T-helper 1 cell treated with Interleukin-12 subunit alpha and Interleukin-12 subunit beta and Interleukin-4 antibody, amounts not matched to agents 30 μg/mL and 1 μg/mL, for 36 hours (primary cell): ENCODE measurements at regions not wholly inside any gene's neighbourhood (a gene's known extent, or its start where the extent isn't known, plus 50 kb on each side); places are given as distances from the start of the nearest gene placed in this dataset.
"Not testable (repeated sequence)": the region's sequence is repeated elsewhere in the genome, so short reads cannot be mapped to it uniquely, and the experiment has no call there.

Source experiments
- H3K27ac Mint-ChIP-seq: one replicate; pipeline ENCODE4 v1.8.0; 2021; ENCODE audit warnings: mild to moderate bottlenecking, mixed read lengths
- H3K27me3 Mint-ChIP-seq: one replicate; pipeline ENCODE4 v1.8.0; 2021; ENCODE audit warnings: low read depth, mixed read lengths
- H3K36me3 Mint-ChIP-seq: one replicate; pipeline ENCODE4 v1.8.0; 2021; ENCODE audit warnings: low read depth, mixed read lengths
- H3K4me1 Mint-ChIP-seq: one replicate; pipeline ENCODE4 v1.8.0; 2021; ENCODE audit warnings: low read depth, mixed read lengths
- H3K4me3 Mint-ChIP-seq: one replicate; pipeline ENCODE4 v1.8.0; 2021; ENCODE audit warnings: mild to moderate bottlenecking, moderate library complexity, mixed read lengths
- H3K9me3 Mint-ChIP-seq: one replicate; pipeline ENCODE4 v1.8.0; 2021; ENCODE audit warnings: mixed read lengths

DNA sequence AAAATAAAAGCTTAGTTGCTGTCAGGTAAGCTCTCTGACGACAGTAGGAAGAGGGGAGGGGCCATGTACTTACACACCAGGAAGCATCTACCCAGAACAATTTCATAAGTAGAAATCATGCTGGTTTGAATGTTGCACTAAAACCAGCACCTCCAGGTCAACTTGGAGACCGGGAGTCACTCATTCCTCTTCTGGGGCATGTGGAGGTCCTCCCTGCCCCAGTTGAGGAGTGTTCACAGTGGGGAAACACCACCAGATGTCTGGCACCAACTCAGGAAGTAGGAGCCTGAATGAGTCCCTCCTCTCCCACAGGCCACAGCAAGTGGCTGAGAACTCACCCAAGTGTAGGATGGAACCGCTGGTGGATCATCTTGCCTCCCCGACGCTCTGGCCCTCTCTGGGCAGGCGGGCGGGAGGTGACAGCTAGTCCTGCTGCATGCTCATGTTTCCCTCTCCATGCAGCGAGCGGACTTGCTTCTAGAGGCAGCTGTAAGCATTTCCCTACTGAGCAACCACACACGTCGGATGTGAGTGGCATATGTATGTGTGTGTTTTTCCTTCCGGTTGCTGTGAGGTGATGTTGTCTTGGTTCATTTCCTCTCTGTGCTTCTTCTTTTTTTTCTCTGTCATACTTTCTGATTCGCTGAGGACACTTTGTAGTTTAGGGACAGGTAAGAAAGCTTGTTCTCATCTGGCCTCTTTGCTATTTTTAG, 149.5 kb upstream of the NEDD9 start:
- H3K4me1 Mint-ChIP-seq: peaks cover 59% of the 10 kb centered on the region
- peak overlapping the region; percentile 88 for H3K4me3 Mint-ChIP-seq
- peak overlapping the region; percentile 91 for H3K27ac Mint-ChIP-seq
- H3K36me3 Mint-ChIP-seq: peaks cover 21% of the 10 kb centered on the region
- H3K27me3 Mint-ChIP-seq: peaks cover 4% of the 10 kb centered on the region
- H3K9me3 Mint-ChIP-seq: no peaks in the 10 kb centered on the region

DNA sequence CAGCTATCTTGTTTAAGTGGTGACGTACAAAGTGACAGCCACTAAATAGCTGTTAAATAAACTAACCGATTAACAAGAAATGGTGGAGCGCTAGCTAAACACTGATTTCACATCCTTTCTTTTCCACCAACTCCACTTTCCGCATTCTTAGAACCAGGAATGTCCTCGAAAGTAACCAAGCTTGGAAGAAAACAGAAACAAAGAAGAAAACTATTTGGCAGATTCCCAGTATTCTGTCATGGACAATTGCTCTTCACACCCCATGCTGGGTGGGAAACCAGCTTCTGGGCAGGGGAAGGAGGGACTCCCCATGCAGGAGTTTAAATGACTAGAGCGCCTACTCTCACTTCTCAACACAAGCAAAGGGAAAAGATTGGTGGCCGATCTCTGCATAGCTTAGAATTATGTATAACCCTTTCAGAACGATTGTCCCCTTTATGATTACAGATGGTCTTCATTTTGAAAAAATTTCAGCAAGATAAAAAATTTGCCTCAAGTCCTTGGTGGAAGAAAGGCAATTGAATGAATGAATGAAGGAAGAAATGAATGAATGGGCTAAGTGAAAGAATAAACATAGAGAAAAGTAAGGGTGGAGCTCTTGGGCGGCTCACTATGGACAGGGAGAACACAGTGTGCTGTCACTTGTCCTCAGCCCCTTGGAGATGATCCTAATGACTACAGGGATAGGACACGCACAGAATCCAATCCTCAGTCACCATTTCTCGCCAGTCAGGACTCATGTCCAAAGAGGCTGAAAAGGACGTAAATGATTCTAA, 148.7 kb upstream of the NEDD9 start:
- H3K27me3 Mint-ChIP-seq: peaks cover 4% of the 10 kb centered on the region
- H3K27ac Mint-ChIP-seq: peak overlapping the region; percentile 91
- peaks cover 25% of the 10 kb centered on the region for H3K36me3 Mint-ChIP-seq
- peak overlapping the region; percentile 88 for H3K4me3 Mint-ChIP-seq
- no peaks in the 10 kb centered on the region for H3K9me3 Mint-ChIP-seq
- H3K4me1 Mint-ChIP-seq: peaks cover 55% of the 10 kb centered on the region

DNA sequence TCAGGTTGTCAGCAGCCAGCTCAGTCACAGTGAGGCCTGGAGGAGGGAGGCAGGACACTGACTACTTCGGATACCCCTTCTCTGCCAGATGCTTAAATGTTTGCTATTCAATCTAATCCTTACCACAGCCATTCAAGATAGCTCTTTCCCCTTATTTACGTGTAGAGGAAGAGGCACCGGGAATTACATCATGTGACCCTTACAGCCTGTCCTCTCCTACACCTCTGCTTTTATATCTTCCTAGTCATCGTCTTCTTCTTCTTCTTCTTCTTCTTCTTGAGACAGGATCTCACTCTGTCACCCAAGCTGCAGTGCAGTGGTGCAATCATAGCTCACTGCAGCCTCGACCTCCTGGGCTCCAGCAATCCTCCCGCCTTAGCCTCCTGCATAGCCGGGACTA, 148.1 kb upstream of the NEDD9 start:
- Mint-ChIP-seq H3K36me3 (peaks cover 29% of the 10 kb centered on the region), H3K4me3 (peak overlapping the region; percentile 88), H3K27me3 (peaks cover 4% of the 10 kb centered on the region), H3K9me3 (no peaks in the 10 kb centered on the region), H3K27ac (no peak overlapping the region), H3K4me1 (peaks cover 53% of the 10 kb centered on the region)

DNA sequence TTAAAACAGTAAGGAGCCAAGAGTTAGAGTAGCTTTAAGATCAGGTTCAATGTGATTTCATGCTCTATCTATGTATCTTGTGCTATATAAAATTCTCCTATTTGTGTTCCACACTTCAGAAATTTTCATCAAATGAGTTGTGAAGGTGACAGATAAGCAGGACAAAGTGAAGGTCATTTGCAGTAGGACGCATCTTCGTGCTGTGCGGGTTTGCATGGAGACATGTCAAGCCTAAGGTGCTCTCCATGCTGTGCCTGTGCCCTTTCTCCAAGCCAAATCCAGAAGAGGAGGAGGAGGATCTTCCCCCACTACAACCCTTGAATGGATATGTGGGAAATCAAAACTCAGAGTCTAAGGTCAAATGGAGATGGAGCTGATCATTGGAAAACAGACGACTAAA, 147.3 kb upstream of the NEDD9 start:
- Mint-ChIP-seq H3K36me3 (peaks cover 36% of the 10 kb centered on the region), H3K27me3 (no peaks in the 10 kb centered on the region), H3K27ac (peak overlapping the region; percentile 6), H3K4me3 (peak overlapping the region; percentile 15), H3K9me3 (no peaks in the 10 kb centered on the region), H3K4me1 (peaks cover 56% of the 10 kb centered on the region)

DNA sequence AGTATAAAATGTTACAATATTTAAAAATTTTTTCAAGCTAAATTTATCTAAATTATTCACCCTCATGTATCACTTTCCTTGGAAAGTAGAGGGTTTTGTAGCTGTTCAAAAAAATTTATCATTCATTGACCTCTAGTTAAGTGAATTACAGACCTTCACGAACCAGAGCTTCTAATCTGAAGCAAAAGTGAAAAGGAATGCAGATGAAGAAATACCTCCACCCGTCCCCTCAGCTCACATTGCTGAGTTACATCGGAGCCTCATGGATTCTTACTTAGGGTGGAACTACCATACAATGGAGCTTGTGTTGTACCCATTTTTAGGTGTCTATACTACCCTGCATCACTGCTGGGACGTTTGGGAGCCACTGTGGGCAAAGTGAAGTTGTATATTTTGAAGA, 146.2 kb upstream of the NEDD9 start:
- peaks cover 47% of the 10 kb centered on the region for H3K36me3 Mint-ChIP-seq
- H3K27ac Mint-ChIP-seq: no peak overlapping the region
- peaks cover 61% of the 10 kb centered on the region for H3K4me1 Mint-ChIP-seq
- H3K27me3 Mint-ChIP-seq: no peaks in the 10 kb centered on the region
- no peaks in the 10 kb centered on the region for H3K9me3 Mint-ChIP-seq
- no peak overlapping the region for H3K4me3 Mint-ChIP-seq

DNA sequence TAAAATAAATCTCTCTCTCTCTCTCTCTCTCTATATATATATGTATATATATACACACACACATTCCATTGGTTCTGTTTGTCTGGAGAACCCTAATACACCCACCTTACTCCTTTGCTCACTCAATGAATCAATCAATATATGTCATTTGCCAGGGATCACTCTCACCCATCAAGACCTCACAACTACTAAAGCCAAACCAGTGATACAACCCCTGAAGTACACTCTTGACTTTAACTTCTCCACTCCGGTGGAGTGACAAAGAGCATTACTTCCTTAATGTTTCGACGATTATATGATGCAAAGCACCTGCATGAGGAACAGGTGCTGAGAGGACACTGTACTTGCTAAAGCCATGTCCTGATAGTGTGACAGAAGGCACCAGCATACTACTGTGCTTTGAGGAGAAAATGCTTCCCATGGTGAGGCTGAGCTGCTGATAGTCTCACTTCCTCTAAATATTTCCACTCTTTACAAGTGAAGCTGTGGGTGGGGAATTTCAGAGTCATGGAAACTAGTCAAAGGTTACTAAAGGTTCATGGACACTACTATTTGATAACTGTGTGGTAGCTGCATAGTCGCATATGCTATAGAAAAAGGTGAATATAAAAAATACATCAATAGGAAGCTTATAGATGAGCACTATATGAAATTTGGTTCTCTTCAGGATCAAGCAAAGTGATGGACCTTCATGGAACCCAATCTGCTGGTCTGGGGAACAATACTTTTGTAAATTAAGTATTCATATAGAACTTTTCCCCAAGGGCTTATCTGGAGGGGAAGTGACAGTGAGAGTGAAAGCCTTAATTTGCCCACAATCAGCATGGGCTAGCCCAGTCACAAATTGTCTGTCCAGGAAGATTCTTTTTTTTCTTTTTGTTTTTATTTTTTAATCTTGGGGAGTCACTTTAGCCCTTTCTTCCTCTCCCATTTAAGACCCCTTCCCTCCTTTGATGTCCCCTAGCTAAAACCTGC, 141.9 kb upstream of the NEDD9 start:
- H3K27ac Mint-ChIP-seq: peak overlapping the region; percentile 23

DNA sequence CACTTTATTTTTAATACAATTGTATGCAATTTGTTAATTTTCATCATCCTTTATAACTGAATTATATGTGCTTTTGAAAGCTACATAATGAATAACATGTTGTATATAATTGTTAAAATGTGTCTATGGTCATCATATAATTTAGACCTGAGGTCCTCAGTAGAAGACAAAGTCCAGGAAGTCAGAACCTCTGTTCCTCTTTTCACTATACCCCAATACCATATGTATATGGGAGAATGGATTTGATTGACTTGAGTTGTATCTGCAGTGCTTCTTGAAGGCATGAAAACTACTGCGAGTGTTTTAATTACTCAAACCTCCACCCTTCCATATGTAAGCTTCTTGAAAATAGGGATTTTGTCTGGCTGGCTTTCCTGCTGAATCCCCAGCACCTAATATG, 140.7 kb upstream of the NEDD9 start:
- no peak overlapping the region for H3K4me3 Mint-ChIP-seq
- H3K9me3 Mint-ChIP-seq: peaks cover 4% of the 10 kb centered on the region
- peaks cover 59% of the 10 kb centered on the region for H3K36me3 Mint-ChIP-seq
- no peak overlapping the region for H3K27ac Mint-ChIP-seq
- no peaks in the 10 kb centered on the region for H3K27me3 Mint-ChIP-seq
- peaks cover 52% of the 10 kb centered on the region for H3K4me1 Mint-ChIP-seq

More for the DNA sequence above, 141.9 kb upstream of the NEDD9 start:
- H3K4me3 Mint-ChIP-seq: peak overlapping the region; percentile 1
- peaks cover 4% of the 10 kb centered on the region for H3K9me3 Mint-ChIP-seq
- H3K4me1 Mint-ChIP-seq: peaks cover 48% of the 10 kb centered on the region
- H3K36me3 Mint-ChIP-seq: peaks cover 56% of the 10 kb centered on the region
- H3K27me3 Mint-ChIP-seq: no peaks in the 10 kb centered on the region

DNA sequence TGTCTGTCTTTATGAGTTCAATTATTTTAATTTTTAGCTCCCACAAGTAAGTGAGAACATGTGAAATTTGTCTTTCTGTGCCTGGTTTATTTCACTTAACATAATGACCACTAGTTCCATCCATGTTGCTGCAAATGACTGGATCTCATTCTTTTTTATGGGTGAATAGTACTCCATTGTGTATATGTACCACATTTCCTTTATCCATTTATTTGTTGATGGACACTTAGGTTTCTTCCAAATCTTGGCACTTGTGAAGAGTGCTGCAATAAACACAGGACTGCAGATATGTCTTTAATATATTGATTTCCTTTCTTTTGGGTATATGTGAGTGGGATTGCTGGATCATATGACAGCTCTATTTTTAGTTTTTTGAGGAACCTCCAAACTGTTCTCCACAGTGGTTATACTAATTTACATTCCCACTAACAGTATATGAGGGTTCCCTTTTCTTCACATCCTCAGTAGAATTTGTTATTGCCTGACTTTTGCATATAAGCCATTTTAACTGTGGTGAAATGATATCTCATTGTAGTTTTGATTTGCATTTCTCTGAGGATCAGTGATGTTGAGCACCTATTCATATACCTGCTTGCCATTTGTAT, 139.8 kb upstream of the NEDD9 start:
- H3K27ac Mint-ChIP-seq, H3K27me3 Mint-ChIP-seq, H3K4me3 Mint-ChIP-seq, H3K9me3 Mint-ChIP-seq: not testable (repeated sequence)
- Mint-ChIP-seq H3K36me3 (peaks cover 50% of the 10 kb centered on the region), H3K4me1 (peaks cover 54% of the 10 kb centered on the region)

DNA sequence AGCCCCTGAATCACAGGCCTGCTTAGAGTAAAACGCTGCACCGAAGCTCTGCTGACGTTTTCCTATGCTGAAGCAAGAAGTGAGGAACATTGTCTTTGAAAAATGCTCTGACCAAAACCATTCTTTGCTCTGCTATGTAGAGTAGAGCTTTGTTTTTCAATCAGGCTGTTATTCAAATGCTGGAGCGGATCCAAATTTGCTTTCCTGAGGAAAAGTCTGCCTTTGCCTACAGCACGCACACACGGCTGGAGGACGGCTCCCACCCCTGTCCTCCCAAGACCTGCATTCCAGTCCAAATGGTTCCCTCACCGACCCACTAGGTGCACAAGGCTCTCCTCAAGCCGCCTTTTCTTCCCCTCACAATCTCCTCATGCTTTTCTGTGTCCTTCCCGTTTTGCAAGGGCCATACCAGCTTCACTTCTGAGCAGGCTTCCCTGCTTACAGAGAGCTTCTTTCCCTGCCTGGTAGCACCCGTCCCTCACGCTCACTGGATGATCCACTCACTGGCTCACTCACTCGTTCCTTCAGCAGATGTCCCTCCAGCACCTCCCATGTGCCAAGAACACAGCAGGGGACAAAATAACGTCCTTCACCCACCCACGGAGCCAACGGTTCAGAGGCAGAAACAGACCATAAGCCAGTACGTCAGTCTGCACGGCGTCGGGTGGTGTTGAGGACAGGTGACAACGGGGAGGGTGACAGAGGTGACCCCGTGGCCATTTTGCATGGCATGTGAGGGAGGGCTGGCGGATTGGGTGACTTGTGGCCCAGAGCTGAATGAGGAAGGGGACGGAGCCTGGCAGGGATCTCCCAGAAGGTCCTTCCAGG, 137.9 kb upstream of the NEDD9 start:
- no peak overlapping the region for H3K27ac Mint-ChIP-seq
- no peak overlapping the region for H3K4me3 Mint-ChIP-seq
- H3K36me3 Mint-ChIP-seq: peaks cover 40% of the 10 kb centered on the region
- H3K27me3 Mint-ChIP-seq: no peaks in the 10 kb centered on the region
- peaks cover 62% of the 10 kb centered on the region for H3K4me1 Mint-ChIP-seq
- peaks cover 4% of the 10 kb centered on the region for H3K9me3 Mint-ChIP-seq

DNA sequence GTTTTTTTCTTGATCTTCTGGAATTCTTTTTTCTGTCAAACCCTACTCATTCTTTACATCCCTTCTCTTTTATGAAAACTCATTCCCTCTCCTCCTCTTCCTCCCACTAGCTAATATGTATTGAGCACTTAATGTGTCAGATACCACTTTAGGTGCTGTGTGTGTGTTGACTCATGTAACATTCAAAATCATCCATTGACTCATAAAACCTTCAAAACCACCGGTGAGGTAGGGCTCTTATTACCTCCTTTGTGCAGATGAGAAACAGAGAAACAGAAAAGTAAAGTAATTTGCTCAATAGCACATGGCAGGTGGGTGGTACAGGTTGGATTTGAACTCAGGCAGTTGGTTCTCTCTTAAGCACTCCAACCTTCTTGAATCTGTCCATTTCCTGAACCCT, 136.3 kb upstream of the NEDD9 start:
- H3K4me3 Mint-ChIP-seq: peak overlapping the region; percentile 14
- H3K27me3 Mint-ChIP-seq: no peaks in the 10 kb centered on the region
- peaks cover 32% of the 10 kb centered on the region for H3K36me3 Mint-ChIP-seq
- peaks cover 61% of the 10 kb centered on the region for H3K4me1 Mint-ChIP-seq
- H3K27ac Mint-ChIP-seq: peak overlapping the region; percentile 64
- peaks cover 4% of the 10 kb centered on the region for H3K9me3 Mint-ChIP-seq

DNA sequence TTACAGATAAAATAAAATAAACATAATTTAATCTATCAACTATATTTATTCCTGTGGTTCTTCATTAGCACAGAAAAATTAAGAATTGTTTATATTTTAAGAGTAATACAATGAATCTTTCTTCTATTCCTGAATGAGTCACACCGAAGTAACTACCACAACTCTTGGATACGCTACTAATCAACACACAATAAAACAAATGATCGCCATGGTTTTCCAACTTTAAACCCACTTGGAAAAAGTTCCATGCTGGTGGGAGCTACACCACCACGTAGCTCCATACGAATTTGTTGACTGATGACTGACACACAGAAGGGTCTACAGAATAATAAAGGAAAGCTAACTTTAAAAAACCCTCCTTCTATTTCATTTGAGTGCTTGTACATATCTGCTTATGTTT, 135.8 kb upstream of the NEDD9 start:
- H3K36me3 Mint-ChIP-seq: peaks cover 35% of the 10 kb centered on the region
- no peaks in the 10 kb centered on the region for H3K27me3 Mint-ChIP-seq
- no peak overlapping the region for H3K4me3 Mint-ChIP-seq
- peaks cover 4% of the 10 kb centered on the region for H3K9me3 Mint-ChIP-seq
- H3K4me1 Mint-ChIP-seq: peaks cover 66% of the 10 kb centered on the region
- H3K27ac Mint-ChIP-seq: no peak overlapping the region

DNA sequence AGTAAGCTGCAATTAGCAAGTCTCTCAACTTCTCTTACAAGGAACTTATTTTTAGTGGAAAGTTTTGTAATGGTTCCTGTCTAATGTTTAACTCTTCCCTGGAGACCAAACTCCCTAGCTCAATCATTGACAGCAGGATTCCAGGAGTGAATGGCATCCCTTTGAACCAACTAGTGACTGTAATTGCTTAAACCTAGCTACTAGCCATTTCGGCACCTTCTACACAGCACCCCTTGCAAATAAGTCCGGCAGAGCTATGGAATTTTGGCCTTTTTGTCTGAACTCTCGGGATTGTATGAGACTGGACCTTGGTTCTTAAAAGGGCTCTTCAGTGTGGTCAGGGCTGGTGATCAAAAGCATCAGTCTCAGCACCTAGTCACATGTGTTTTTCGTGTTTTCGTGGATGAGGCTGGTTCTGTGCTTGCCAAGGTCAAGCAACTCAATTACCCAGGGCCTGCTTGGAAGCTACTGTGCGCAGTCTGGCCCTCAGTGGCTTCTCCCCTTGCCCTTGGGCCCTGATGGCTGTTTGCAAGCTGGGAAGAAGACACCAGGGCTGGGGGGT, 135.3 kb upstream of the NEDD9 start:
- peaks cover 37% of the 10 kb centered on the region for H3K36me3 Mint-ChIP-seq
- peaks cover 71% of the 10 kb centered on the region for H3K4me1 Mint-ChIP-seq
- H3K27me3 Mint-ChIP-seq: no peaks in the 10 kb centered on the region
- peak overlapping the region; percentile 86 for H3K27ac Mint-ChIP-seq
- peaks cover 4% of the 10 kb centered on the region for H3K9me3 Mint-ChIP-seq
- H3K4me3 Mint-ChIP-seq: peak overlapping the region; percentile 43

DNA sequence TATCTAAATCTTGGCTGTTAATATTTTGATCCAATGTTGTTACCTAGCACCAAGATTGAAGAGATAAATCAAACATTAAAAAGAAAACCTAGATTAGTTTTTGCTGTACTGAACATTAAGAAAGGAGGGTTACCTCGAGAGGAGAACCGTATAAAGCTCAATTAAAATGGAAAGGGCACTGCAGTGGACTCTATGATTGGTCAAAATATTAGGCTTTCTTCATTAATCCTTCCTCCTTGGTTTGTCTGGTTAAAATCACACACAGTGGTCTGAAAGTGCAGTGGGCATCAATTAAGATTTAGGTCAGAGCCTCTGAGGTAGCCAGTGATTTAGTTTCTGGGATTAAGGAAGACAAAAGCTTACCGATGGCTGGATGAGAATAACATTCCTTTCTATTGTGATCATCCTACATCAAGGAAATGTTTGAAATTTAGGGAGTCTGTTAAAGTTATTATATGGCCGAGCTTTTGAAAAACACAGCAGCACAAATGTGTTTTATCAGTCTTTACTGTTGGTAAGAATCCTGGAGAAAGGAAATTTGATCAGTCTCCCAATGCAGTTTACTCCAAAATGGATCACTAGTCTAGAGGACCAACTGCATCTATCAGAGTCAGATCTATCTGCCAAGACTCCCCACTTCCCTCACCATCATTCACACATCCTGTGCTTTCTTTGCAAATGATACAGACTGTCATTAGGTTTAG, 134.6 kb upstream of the NEDD9 start:
- Mint-ChIP-seq H3K27ac (peak overlapping the region; percentile 86), H3K4me3 (peak overlapping the region; percentile 43), H3K27me3 (no peaks in the 10 kb centered on the region), H3K9me3 (no peaks in the 10 kb centered on the region), H3K4me1 (peaks cover 70% of the 10 kb centered on the region), H3K36me3 (peaks cover 36% of the 10 kb centered on the region)
